Cardiac muscle cell (in vitro differentiated cells and primary cell): ENCODE measurements at regions not wholly inside any gene's neighbourhood (a gene's known extent, or its start where the extent isn't known, plus 50 kb on each side); places are given as distances from the start of the nearest gene placed in this dataset.

ENCODE experiments used
- DNase-seq, 2 donors: peaks; one replicate each; pipeline versions ENCODE4 v3.0.0 to v3.0.0-alpha.2; 2010 to 2017; ENCODE audit warnings: low read depth in 1 of 2, low spot score in 1 of 2
- H3K27ac ChIP-seq: fragments of 200-600 bp; sonication (generic); 2 replicates; pipeline ENCODE4 v1.5.1; 2016
- H3K27me3 ChIP-seq: fragments of 200-600 bp; sonication (generic); 2 replicates; pipeline ENCODE4 v1.6.0; 2016; ENCODE audit warnings: control low read depth
- H3K36me3 ChIP-seq: fragments of 200-600 bp; sonication (generic); 2 replicates; pipeline ENCODE4 v1.5.1; 2016; ENCODE audit warnings: control low read depth
- H3K4me1 ChIP-seq: fragments of 200-600 bp; sonication (generic); 2 replicates; pipeline ENCODE4 v1.8.1; 2017; ENCODE audit warnings: low read depth, mild to moderate bottlenecking, mixed run types
- H3K4me3 ChIP-seq: fragments of 200-600 bp; sonication (generic); 2 replicates; pipeline ENCODE4 v1.5.1; 2016; ENCODE audit warnings: mild to moderate bottlenecking
- H3K9me3 ChIP-seq: fragments of 200-600 bp; sonication (generic); 2 replicates; pipeline ENCODE4 v1.5.1; 2017; ENCODE audit warnings: low read depth, mild to moderate bottlenecking, control low read depth
- CTCF ChIP-seq: IDR thresholded peaks from 2 replicates; pipeline ENCODE4 v1.5.1; 2012; ENCODE audit warnings: low read depth, mild to moderate bottlenecking, low read length

- no peaks in the 10 kb centered on the region for H3K36me3 ChIP-seq
- H3K27me3 ChIP-seq, result no peaks in the 10 kb centered on the region
- no peaks in the 10 kb centered on the region for H3K9me3 ChIP-seq
- H3K4me1 ChIP-seq, result no peaks in the 10 kb centered on the region
- no peak overlapping the region for H3K27ac ChIP-seq
- TF ChIP-seq CTCF, result no peak
- DNase-seq, result no peak
- H3K4me3 ChIP-seq, result no peak overlapping the region
Measured at GRCh38 chr4:13762130-13762529, 134.6 kb upstream of the BOD1L1 start.

DNA sequence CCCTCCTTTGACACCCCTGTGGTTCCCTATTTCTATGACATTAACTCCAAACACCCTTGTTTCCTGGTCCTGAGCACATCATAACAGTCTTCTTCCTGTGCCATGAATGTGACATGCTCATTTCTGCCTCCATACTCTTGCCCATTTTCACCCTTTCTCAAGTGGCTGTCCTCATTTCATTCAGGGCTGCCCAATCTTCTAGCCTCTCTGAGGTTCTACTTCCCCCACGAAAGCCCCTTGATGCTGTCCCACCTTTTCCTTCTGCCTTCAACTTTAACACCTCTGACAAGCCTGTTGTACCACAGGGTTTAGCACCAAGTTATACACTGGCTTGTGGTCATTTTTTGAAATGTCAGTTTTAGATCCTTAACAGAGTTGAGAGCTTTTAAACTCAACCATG lies 136.2 kb upstream of the BOD1L1 start:
- no peak for TF ChIP-seq CTCF
- H3K36me3 ChIP-seq, result no peaks in the 10 kb centered on the region
- no peak for DNase-seq
- H3K9me3 ChIP-seq, result no peaks in the 10 kb centered on the region
- no peaks in the 10 kb centered on the region for H3K4me1 ChIP-seq
- H3K27me3 ChIP-seq, result no peaks in the 10 kb centered on the region
- H3K27ac ChIP-seq, result no peak overlapping the region
- no peak overlapping the region for H3K4me3 ChIP-seq

DNA sequence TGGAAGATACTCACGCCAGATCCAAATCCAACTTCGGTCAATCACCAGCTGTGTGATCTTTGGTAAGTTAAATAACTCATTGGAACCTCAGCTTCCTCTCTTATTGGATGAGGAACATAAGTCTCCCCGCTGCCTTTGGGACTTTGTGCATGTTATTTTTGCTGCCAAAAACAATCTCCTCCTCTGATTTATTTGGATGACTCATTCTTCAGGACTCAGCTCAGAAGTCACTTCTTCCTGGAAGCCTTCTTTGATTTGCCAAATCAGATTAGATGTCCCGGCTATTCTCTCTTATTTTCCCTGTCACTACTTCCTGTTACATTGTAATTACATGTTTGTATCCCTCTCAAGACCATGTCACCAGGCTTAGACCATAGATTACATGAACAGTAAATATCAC lies 138.0 kb upstream of the BOD1L1 start:
- H3K27ac ChIP-seq, result no peak overlapping the region
- H3K36me3 ChIP-seq, result no peaks in the 10 kb centered on the region
- no peaks in the 10 kb centered on the region for H3K4me1 ChIP-seq
- no peak overlapping the region for H3K4me3 ChIP-seq
- DNase-seq, result peak in 1 of 2 donors; percentile 40
- H3K9me3 ChIP-seq, result no peaks in the 10 kb centered on the region
- TF ChIP-seq CTCF, result no peak
- no peaks in the 10 kb centered on the region for H3K27me3 ChIP-seq

DNA sequence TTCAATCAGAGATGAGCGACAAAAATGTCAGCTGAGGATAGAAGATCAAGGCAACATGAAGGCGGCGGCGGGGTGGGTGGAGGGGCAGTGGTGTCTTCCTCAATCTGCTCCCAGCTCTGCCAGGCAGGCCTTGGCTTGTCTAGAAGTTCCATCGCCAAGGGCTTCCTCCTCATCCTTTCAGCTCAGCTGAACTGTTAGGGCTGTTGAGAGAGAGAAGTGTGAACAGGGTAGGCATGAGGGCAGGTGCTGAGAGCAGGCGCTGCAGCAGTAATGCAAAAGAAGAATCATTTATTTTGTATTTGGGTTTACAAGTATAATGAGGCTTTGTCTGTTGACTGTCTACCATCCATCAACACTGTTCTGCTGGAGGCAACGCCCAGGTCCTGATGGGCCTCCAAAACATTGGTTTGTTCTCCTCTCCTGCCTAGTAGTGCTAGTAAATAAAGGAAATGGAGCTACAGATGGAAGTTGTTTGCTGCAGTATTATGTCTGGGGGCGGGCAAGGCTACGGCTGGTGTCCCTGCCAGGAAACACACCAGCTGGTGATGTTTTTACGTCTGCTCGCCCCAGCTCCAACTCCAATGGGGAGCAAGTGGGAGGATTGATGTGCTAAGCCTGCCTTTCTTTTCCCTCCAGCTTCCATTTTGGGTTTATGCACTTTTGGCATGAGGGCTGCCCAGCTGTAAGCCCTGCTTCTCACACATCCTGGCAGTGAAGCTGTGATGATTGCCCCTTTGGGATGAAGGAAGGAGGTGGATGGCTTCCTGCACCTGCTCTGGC lies 139.4 kb upstream of the BOD1L1 start:
- Histone ChIP-seq H3K27ac (no peak overlapping the region), H3K4me1 (no peaks in the 10 kb centered on the region), H3K36me3 (no peaks in the 10 kb centered on the region), H3K4me3 (no peak overlapping the region), H3K27me3 (no peaks in the 10 kb centered on the region), H3K9me3 (no peaks in the 10 kb centered on the region)
- no peak for TF ChIP-seq CTCF
- peak in 1 of 2 donors; percentile 24 for DNase-seq

DNA sequence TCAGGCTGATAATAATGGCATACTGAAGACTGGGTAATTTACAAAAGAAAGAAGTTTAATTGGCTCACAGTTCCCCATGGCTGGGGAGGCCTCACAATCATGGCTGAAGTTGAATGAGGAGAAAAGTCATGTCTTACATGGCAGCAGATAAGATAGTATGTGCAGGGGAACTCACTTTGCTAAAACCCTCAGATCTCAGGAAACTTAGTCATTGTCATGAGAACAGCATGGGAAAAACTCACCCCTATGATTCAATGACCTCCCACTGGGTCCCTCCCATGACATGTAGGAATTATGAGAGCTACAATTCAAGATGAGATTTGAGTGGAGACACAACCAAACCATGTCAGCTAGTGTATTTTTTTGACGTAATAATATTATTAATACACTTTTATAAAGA lies 149.8 kb upstream of the BOD1L1 start:
- no peak for TF ChIP-seq CTCF
- no peaks in the 10 kb centered on the region for H3K27me3 ChIP-seq
- no peaks in the 10 kb centered on the region for H3K36me3 ChIP-seq
- DNase-seq, result no peak
- no peaks in the 10 kb centered on the region for H3K4me1 ChIP-seq
- no peaks in the 10 kb centered on the region for H3K9me3 ChIP-seq
- no peak overlapping the region for H3K27ac ChIP-seq
- H3K4me3 ChIP-seq, result no peak overlapping the region
